IMR-90 (cell line): ENCODE measurements at regions not wholly inside any gene's neighbourhood (a gene's known extent, or its start where the extent isn't known, plus 50 kb on each side); places are given as distances from the start of the nearest gene placed in this dataset.

Source experiments
- ATAC-seq: fragments of 200-7000 bp; cut with Tn5 transposase; 2 replicates; pipeline ENCODE4 v1.9.1; 2020; ENCODE audit warnings: low read depth, mild to moderate bottlenecking, moderate library complexity
- BruUV-seq: library from RNA; stranded (reverse); fragments of 400-500 nt; replicated peaks from 2 replicates; lab custom pipeline; 2021; lab: Mats Ljungman, UMichigan
- CTCF ChIA-PET: fragments of 300-600 bp; formaldehyde crosslinking; extraction: SDS; loops from one replicate; lab custom pipeline; 2021; ENCODE audit warnings: antibody characterized with exemption; lab: Yijun Ruan, JAX
- POLR2A ChIA-PET: fragments of 300-600 bp; sonication (Branson Sonifier 250); formaldehyde crosslinking; loops from one replicate; lab custom pipeline; 2022; ENCODE audit warnings: antibody characterized with exemption; ENCODE audit not compliant: unreplicated experiment; lab: Charles Lee
- DNase-seq: peaks from one replicate; pipeline ENCODE4 v3.0.0; 2013
- H2AFZ ChIP-seq: replicated peaks from 2 replicates; pipeline ENCODE3; 2013; ENCODE audit warnings: low read length, mild to moderate bottlenecking; ENCODE audit not compliant: poor library complexity
- H2AK5ac ChIP-seq: 2 replicates; pipeline ENCODE4 v1.6.1; 2013; ENCODE audit warnings: low read depth, low read length, inconsistent platforms
- H2AK9ac ChIP-seq: replicated peaks from 2 replicates; pipeline ENCODE3; 2013; ENCODE audit warnings: mild to moderate bottlenecking, low read depth, low read length, moderate library complexity; ENCODE audit not compliant: poor library complexity
- H2BK120ac ChIP-seq: 2 replicates; pipeline ENCODE4 v1.6.1; 2013; ENCODE audit warnings: low read depth, low read length, inconsistent platforms
- H2BK15ac ChIP-seq: 3 replicates; pipeline ENCODE4 v1.6.1; 2013; ENCODE audit warnings: low read depth, low read length, inconsistent platforms
- H2BK20ac ChIP-seq: 2 replicates; pipeline ENCODE4 v1.6.1; 2013; ENCODE audit warnings: low read depth, mild to moderate bottlenecking, inconsistent platforms, low read length, moderate library complexity
- H2BK5ac ChIP-seq: 2 replicates; pipeline ENCODE4 v1.6.1; 2013; ENCODE audit warnings: mild to moderate bottlenecking, low read depth, low read length, inconsistent platforms; ENCODE audit not compliant: poor library complexity, severe bottlenecking
- H3K14ac ChIP-seq: replicated peaks from 2 replicates; pipeline ENCODE4 v1.6.1; 2013; ENCODE audit warnings: low read depth, low read length, inconsistent platforms
- H3K18ac ChIP-seq: 2 replicates; pipeline ENCODE4 v1.6.1; 2013; ENCODE audit warnings: low read depth, low read length, control low read depth
- H3K23ac ChIP-seq: 2 replicates; pipeline ENCODE4 v1.6.1; 2013; ENCODE audit warnings: low read depth, low read length, inconsistent platforms
- H3K27ac ChIP-seq: 2 replicates; pipeline ENCODE4 v1.5.1; 2013; ENCODE audit warnings: mild to moderate bottlenecking, control low read depth, low read length; ENCODE audit not compliant: insufficient read depth
- H3K27me3 ChIP-seq: 2 replicates; pipeline ENCODE4 v1.6.1; 2013; ENCODE audit warnings: low read length; ENCODE audit not compliant: control insufficient read depth, insufficient read depth
- H3K36me3 ChIP-seq: 2 replicates; pipeline ENCODE4 v1.6.1; 2013; ENCODE audit warnings: low read length, mixed read lengths; ENCODE audit not compliant: control insufficient read depth, insufficient read depth
- H3K4ac ChIP-seq: 2 replicates; pipeline ENCODE4 v1.6.1; 2013; ENCODE audit warnings: low read depth, low read length, inconsistent platforms
- H3K4me1 ChIP-seq: 2 replicates; pipeline ENCODE4 v1.6.1; 2013; ENCODE audit warnings: low read length, mixed read lengths; ENCODE audit not compliant: control insufficient read depth, insufficient read depth
- H3K4me2 ChIP-seq: 2 replicates; pipeline ENCODE4 v1.6.1; 2013; ENCODE audit warnings: low read depth, mild to moderate bottlenecking, control low read depth, low read length, moderate library complexity
- H3K4me3 ChIP-seq: 2 replicates; pipeline ENCODE4 v1.5.1; 2013; ENCODE audit warnings: low read depth, mild to moderate bottlenecking, control low read depth, low read length, moderate library complexity; ENCODE audit not compliant: insufficient read depth
- H3K56ac ChIP-seq: 2 replicates; pipeline ENCODE4 v1.6.1; 2013; ENCODE audit warnings: low read length, inconsistent platforms; ENCODE audit not compliant: insufficient read depth; ENCODE audit errors: extremely low read depth
- H3K79me1 ChIP-seq, 2 experiments: 2 replicates each; pipeline ENCODE4 v1.6.1; 2013; ENCODE audit warnings: low read length in 2 of 2, inconsistent platforms in 1 of 2, low read depth in 1 of 2
- H3K9ac ChIP-seq: 2 replicates; pipeline ENCODE4 v1.6.1; 2013; ENCODE audit warnings: low read depth, low read length, control low read depth
- H3K9me1 ChIP-seq: 2 replicates; pipeline ENCODE4 v1.6.1; 2013; ENCODE audit warnings: low read length, inconsistent platforms; ENCODE audit not compliant: insufficient read depth
- H3K9me3 ChIP-seq: 2 replicates; pipeline ENCODE4 v1.6.1; 2013; ENCODE audit warnings: low read length; ENCODE audit not compliant: control insufficient read depth, insufficient read depth
- H4K20me1 ChIP-seq: 2 replicates; pipeline ENCODE4 v1.6.1; 2013; ENCODE audit warnings: low read length, inconsistent platforms; ENCODE audit not compliant: insufficient read depth
- H4K5ac ChIP-seq: 2 replicates; pipeline ENCODE4 v1.6.1; 2013; ENCODE audit warnings: mild to moderate bottlenecking, low read depth, low read length, control low read depth
- H4K8ac ChIP-seq, 2 experiments: 2 replicates each; pipeline ENCODE4 v1.6.1; 2013; ENCODE audit warnings: low read depth in 2 of 2, low read length in 2 of 2, control low read depth in 1 of 2, inconsistent platforms in 1 of 2
- H4K91ac ChIP-seq: 2 replicates; pipeline ENCODE4 v1.6.1; 2013; ENCODE audit warnings: low read depth, low read length, inconsistent platforms; ENCODE audit not compliant: insufficient read depth
- CHD1 ChIP-seq: IDR thresholded peaks from 2 replicates; pipeline ENCODE4 v1.6.1; 2012; ENCODE audit warnings: low read depth, low read length, improper control_type of control experiment
- MAFK ChIP-seq: IDR thresholded peaks from 2 replicates; pipeline ENCODE4 v1.6.1; 2012; ENCODE audit warnings: low read depth, low read length, improper control_type of control experiment
- WGBS, 2 experiments: methylation state at CpG; one replicate each; pipeline versions ENCODE4 v1.1.5 to v1.1.7; 2013; ENCODE audit warnings: missing lambda C conversion rate in 2 of 2; ENCODE audit not compliant: insufficient read length in 1 of 2; ENCODE audit errors: extremely low coverage in 2 of 2; 5-methylcytosine and 5-hydroxymethylcytosine counted together
- dilution Hi-C: fragments of 300-500 bp; cut with HindIII; formaldehyde crosslinking; loops from one replicate; pipeline ENCODE4 v1.14.3; 2018; ENCODE audit warnings: low sequenced_read_pairs; ENCODE audit not compliant: unreplicated experiment
- in situ Hi-C: fragments of 300-500 bp; cut with MboI; formaldehyde crosslinking; loops from 3 replicates; pipeline ENCODE4 v1.14.3; 2019; ENCODE audit warnings: low sequenced_read_pairs, inconsistent platforms, mixed read lengths
- intact Hi-C: fragments of 100-400 bp; cut with micrococcal nuclease; formaldehyde crosslinking; loops from 2 replicates; pipeline ENCODE4 v1.10.0; 2022

DNA sequence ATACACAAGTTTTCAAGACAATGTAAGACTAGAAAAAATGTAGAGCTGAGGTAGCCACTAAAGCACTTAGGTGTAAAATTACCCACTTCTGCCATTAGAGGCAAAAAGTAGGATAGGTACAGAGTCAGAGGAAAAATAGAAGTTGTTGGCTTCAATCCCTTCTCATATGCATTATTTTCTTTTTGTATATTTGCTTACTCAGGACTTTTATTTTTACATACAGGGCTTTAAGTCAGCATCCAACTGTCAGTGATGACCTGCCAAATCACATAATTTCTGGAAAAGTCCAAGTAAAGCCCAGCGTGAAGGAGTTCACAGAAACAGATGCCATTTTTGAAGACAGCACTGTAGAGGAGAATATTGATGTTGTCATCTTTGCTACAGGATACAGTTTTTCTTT lies 211.0 kb upstream of the POGK start:
- dilution Hi-C loops = no loop called here
- Histone ChIP-seq H2AK5ac (no peak overlapping the region), H3K36me3 (no peaks in the 10 kb centered on the region), H3K18ac (no peak overlapping the region), H4K5ac (no peak overlapping the region), H3K9me1 (no peaks in the 10 kb centered on the region), H2AFZ (no peak overlapping the region), H2BK5ac (no peak overlapping the region), H3K27me3 (no peaks in the 10 kb centered on the region), H2BK120ac (no peak overlapping the region), H3K4ac (no peak overlapping the region), H3K23ac (no peak overlapping the region), H4K91ac (no peak overlapping the region), H3K27ac (no peak overlapping the region), H3K79me1 (no peaks in the 10 kb centered on the region), H3K9me3 (peaks cover 4% of the 10 kb centered on the region), H3K14ac (no peak overlapping the region), H3K4me2 (no peak overlapping the region), H3K9ac (no peak overlapping the region), H4K8ac (no peak overlapping the region), H2BK15ac (no peak overlapping the region), H4K20me1 (no peaks in the 10 kb centered on the region), H2AK9ac (no peak overlapping the region), H2BK20ac (no peak overlapping the region), H3K56ac (no peak overlapping the region), H3K4me3 (no peak overlapping the region), H3K4me1 (no peaks in the 10 kb centered on the region)
- no peak for ATAC-seq
- intact Hi-C loops = no loop called here
- WGBS, 2 experiments = no CpG with 5 or more reads among the region's 1 CpG
- BruUV-seq = no TSS peak
- DNase-seq = no peak
- in situ Hi-C loops = no loop called here
- TF ChIP-seq MAFK (peak; percentile 62; the same call in 1 of the 2 replicates), CHD1 (no peak)
- CTCF ChIA-PET = no interaction called here
- POLR2A ChIA-PET = no interaction called here
